Common myeloid progenitor, CD34-positive (primary cell): ENCODE measurements at regions not wholly inside any gene's neighbourhood (a gene's known extent, or its start where the extent isn't known, plus 50 kb on each side); places are given as distances from the start of the nearest gene placed in this dataset.
"Not testable (repeated sequence)": the region's sequence is repeated elsewhere in the genome, so short reads cannot be mapped to it uniquely, and the experiment has no call there.

Source experiments
- CTCF ChIA-PET: fragments of 350-600 bp; sonication (Branson Sonifier 250); formaldehyde crosslinking; loops from one replicate; lab custom pipeline; 2021; ENCODE audit warnings: antibody characterized with exemption; lab: Charles Lee
- POLR2A ChIA-PET: fragments of 350-600 bp; sonication (Branson Sonifier 250); formaldehyde crosslinking; loops from one replicate; lab custom pipeline; 2021; ENCODE audit warnings: antibody characterized with exemption; lab: Charles Lee
- DNase-seq, 3 donors: peaks; one replicate each; pipeline versions ENCODE4 v3.0.0 to v3.0.0-alpha.2; 2013
- H3K27ac ChIP-seq, 2 experiments: 1 replicate in 1 of 2; 2 replicates in 1 of 2; pipeline ENCODE4 v1.7.0; 2013; ENCODE audit warnings: inconsistent platforms in 2 of 2, low read length in 2 of 2, mild to moderate bottlenecking in 2 of 2, low read depth in 1 of 2, moderate library complexity in 1 of 2; ENCODE audit not compliant: severe bottlenecking in 2 of 2, insufficient read depth in 1 of 2, poor library complexity in 1 of 2
- H3K27me3 ChIP-seq, 5 experiments: replicated peaks in 2 of 5; 1 replicate in 3 of 5; 2 replicates in 2 of 5; pipeline versions ENCODE4 v1.6.1 to v1.7.0; 2013; ENCODE audit warnings: low read length in 4 of 5, mild to moderate bottlenecking in 2 of 5, moderate library complexity in 2 of 5, inconsistent platforms in 1 of 5; ENCODE audit not compliant: insufficient read depth in 5 of 5, control insufficient read depth in 4 of 5
- H3K36me3 ChIP-seq, 4 experiments: 1 replicate in 2 of 4; 2 replicates in 2 of 4; pipeline versions ENCODE4 v1.6.1 to v1.7.0; 2013; ENCODE audit warnings: low read length in 3 of 4, control low read depth in 1 of 4, mild to moderate bottlenecking in 1 of 4; ENCODE audit not compliant: control insufficient read depth in 4 of 4, insufficient read depth in 4 of 4
- H3K4me1 ChIP-seq, 4 experiments: 1 replicate in 3 of 4; 2 replicates in 1 of 4; pipeline versions ENCODE4 v1.6.1 to v1.7.1; 2013; ENCODE audit warnings: low read length in 3 of 4, mild to moderate bottlenecking in 3 of 4, control low read depth in 1 of 4, inconsistent platforms in 1 of 4, moderate library complexity in 1 of 4; ENCODE audit not compliant: control insufficient read depth in 4 of 4, insufficient read depth in 4 of 4; ENCODE audit errors: control extremely low read depth in 1 of 4
- H3K4me3 ChIP-seq, 7 experiments: 1 replicate in 4 of 7; 2 replicates in 3 of 7; pipeline versions ENCODE4 v1.5.1 to v1.7.0; 2013; ENCODE audit warnings: mild to moderate bottlenecking in 7 of 7, low read length in 6 of 7, moderate library complexity in 6 of 7, inconsistent platforms in 2 of 7, low read depth in 2 of 7, control low read depth in 1 of 7; ENCODE audit not compliant: insufficient read depth in 4 of 7, control insufficient read depth in 1 of 7; ENCODE audit errors: extremely low read depth in 1 of 7
- H3K9me3 ChIP-seq, 5 experiments: 1 replicate in 4 of 5; 2 replicates in 1 of 5; pipeline versions ENCODE4 v1.6.1 to v1.7.1; 2013; ENCODE audit warnings: low read length in 4 of 5, mild to moderate bottlenecking in 2 of 5, inconsistent platforms in 1 of 5, low read depth in 1 of 5, moderate library complexity in 1 of 5; ENCODE audit not compliant: control insufficient read depth in 4 of 5, insufficient read depth in 2 of 5; ENCODE audit errors: control extremely low read depth in 1 of 5
- WGBS: methylation state at CpG from one replicate; pipeline ENCODE4 v1.1.5; 2013; ENCODE audit not compliant: insufficient coverage; 5-methylcytosine and 5-hydroxymethylcytosine counted together

GRCh38 chr3:185995352-185995751, 57.5 kb upstream of the TRA2B start:
- WGBS: 100% methylated on average over 1 of the region's 3 CpGs
- ChIA-PET CTCF (interaction anchor here (0.8 to 3.0 kb wide), 5 partner anchors 12 to 318 kb away, joined by 3 to 12 read pairs (median 6); no protein-coding TSS in a partner anchor), POLR2A (no interaction called here)
- no peak overlapping the region for H3K4me3 ChIP-seq
- H3K4me1 ChIP-seq: no peaks in the 10 kb centered on the region
- H3K27me3 ChIP-seq: peaks cover 0 to 3% (median 0%) of the 10 kb centered on the region in 5 experiments
- H3K9me3 ChIP-seq: no peaks in the 10 kb centered on the region
- no peak overlapping the region for H3K27ac ChIP-seq
- DNase-seq: no peak
- H3K36me3 ChIP-seq: no peaks in the 10 kb centered on the region

DNA sequence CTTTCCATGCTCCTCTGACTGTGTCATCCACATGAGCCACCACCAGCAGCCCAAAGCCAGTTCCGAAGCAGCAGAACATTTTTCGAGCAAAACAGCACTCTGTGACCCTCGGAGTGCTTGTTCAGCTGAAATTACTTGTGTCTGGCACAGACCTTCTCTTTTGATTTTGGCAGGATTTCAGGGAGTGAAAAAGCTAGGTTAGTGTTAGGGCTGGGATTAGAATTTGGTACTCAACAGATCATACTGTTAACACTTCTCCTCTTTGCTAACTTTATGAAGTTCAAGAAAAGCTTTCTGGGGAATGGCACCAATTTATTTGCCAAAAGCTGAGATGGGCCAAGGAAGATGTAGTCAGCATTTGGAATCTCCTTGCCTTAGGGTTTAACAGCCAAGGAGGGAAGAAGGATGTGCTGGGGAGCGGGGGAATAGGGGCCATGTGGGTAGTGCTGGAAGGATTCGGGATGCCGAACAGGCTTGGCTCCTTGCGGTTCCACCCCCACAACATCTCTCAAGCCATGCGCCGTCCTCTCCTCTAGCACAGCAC, 55.1 kb upstream of the TRA2B start:
- no peak overlapping the region for H3K4me3 ChIP-seq

DNA sequence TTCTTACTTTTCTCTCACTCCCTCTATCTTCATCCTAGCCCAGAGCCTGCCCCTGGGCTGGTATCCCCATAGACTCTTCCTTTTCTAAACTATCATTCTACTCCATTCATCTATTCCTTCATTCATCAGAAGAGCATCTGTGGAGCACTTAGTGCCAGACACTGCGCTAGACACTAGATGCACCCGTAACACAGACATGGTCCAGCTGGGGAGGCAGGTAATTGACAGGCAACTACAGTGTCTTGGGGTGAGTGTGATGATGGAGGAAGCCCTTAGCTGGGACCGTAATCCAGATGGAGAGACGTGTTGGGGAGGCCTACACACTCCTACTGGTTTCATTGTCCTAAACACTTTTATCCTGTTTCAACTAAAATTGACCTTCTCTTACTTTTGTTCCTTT, 53.2 kb upstream of the TRA2B start:
- CTCF ChIA-PET: interaction anchor here (1.0 to 2.1 kb wide), 3 partner anchors 217 to 252 kb away, joined by 3 to 8 read pairs (median 3); no protein-coding TSS in a partner anchor
- POLR2A ChIA-PET, H3K27me3 ChIP-seq, DNase-seq, H3K4me3 ChIP-seq, H3K27ac ChIP-seq, H3K9me3 ChIP-seq, H3K36me3 ChIP-seq, H3K4me1 ChIP-seq: not testable (repeated sequence)
- WGBS: 93% methylated on average over 2 of the region's 4 CpGs

More for the DNA sequence above, 55.1 kb upstream of the TRA2B start:
- ChIA-PET CTCF (interaction anchor here (1.1 kb wide), 1 partner anchor 10 kb away, joined by 4 read pairs; no protein-coding TSS in a partner anchor), POLR2A (no interaction called here)
- Histone ChIP-seq H3K27ac (no peak overlapping the region), H3K36me3 (no peaks in the 10 kb centered on the region), H3K9me3 (no peaks in the 10 kb centered on the region), H3K4me1 (no peaks in the 10 kb centered on the region), H3K27me3 (peaks cover 0 to 3% (median 0%) of the 10 kb centered on the region in 5 experiments)
- DNase-seq: no peak
- WGBS: 100% methylated on average over 8 of the region's 9 CpGs

DNA sequence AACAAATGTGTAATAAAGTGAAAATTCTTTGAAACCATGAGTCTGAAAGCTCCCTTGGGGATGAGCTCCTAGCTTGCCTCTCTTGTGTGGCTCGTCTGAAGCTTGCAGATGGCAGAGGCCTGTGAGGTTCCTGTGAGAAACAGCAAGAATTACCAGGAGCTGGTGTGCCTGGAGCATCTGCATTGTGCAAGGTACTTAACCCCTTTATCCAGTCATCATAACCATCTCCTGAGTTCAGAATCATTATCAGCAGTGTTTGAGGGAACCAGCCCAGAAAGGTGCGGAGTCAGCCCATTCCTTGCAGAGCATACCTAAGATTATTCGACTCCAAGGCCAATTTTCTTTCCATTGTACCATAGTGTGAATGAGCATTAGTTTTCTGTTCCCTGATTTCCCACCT, 51.7 kb upstream of the TRA2B start:
- Histone ChIP-seq H3K4me1 (no peaks in the 10 kb centered on the region), H3K27ac (no peak overlapping the region), H3K36me3 (no peaks in the 10 kb centered on the region), H3K27me3 (peaks cover 0 to 3% (median 0%) of the 10 kb centered on the region in 5 experiments), H3K4me3 (no peak overlapping the region), H3K9me3 (no peaks in the 10 kb centered on the region)
- 97% methylated on average over 3 of the region's 3 CpGs for WGBS
- ChIA-PET CTCF (interaction anchor here (1.4 to 3.2 kb wide), 6 partner anchors 11 to 551 kb away, joined by 3 to 12 read pairs (median 6); no protein-coding TSS in a partner anchor), POLR2A (no interaction called here)
- no peak for DNase-seq

DNA sequence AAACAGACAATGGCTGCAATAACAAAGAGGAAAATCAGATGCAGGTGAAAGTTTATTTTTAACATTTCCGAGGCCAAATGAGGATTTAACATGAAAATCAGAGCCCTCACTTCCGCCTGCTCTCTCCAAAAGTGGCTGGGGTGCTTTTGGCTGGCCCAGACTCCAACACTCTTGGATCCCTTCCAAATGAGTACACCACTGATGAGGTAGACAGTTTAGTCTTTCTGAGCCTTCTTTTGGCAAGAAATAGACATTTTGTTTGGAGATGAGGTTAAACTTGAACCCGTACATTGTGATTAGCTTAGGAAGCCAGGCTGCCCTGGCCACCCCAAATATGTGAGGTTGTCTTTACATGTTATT, 51.0 kb upstream of the TRA2B start:
- ChIA-PET CTCF (interaction anchor here (0.6 to 3.2 kb wide), 11 partner anchors 10 to 553 kb away, joined by 3 to 12 read pairs (median 4); no protein-coding TSS in a partner anchor), POLR2A (no interaction called here)
- Histone ChIP-seq H3K27me3 (peaks cover 0 to 3% (median 0%) of the 10 kb centered on the region in 5 experiments), H3K27ac (no peak overlapping the region), H3K4me3 (no peak overlapping the region), H3K36me3 (no peaks in the 10 kb centered on the region), H3K9me3 (no peaks in the 10 kb centered on the region), H3K4me1 (peaks cover 0 to 2% (median under 1%) of the 10 kb centered on the region in 4 experiments)
- no peak for DNase-seq
- WGBS: 93% methylated on average over 3 of the region's 3 CpGs

DNA sequence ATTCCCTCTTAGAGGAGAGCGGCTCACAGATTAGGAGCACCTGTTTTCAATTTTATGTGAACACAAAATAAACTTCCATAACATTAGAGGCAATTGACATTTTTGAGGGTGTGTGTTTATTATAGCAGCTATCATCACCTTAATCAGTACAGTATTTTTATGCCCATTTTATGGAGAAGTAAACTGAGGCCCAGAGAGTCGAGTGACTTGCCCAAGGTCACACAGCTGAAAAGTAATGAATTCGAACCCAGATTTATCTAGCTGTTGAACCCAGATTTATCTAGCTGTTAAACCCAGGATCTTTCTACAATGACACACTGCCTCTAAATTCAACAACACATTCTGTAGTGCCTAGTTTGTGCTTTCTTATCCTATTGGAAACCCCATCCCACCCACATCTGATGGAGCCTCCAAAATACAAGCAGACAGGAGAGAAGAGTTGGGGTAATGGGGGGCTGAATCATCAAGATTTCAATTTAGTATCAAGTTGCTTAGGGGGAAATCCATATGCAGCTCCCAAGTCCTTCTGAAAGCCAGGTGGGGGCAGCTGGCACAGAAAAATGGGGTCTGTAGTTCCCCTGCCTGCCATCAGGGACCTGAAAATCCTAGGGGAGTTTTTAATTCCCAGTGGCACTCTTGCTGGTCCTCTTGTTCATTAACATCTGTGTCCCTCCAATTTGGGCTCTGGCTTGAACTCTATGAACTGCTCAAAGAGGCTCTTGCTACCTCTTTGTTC, 50.4 kb upstream of the TRA2B start:
- no peak for DNase-seq
- ChIA-PET CTCF (interaction anchor here (0.6 to 3.2 kb wide), 14 partner anchors 9 to 554 kb away, joined by 3 to 12 read pairs (median 4); no protein-coding TSS in a partner anchor), POLR2A (no interaction called here)
- no peak overlapping the region for H3K27ac ChIP-seq
- no peaks in the 10 kb centered on the region for H3K9me3 ChIP-seq
- H3K4me3 ChIP-seq: no peak overlapping the region
- peaks cover 0 to 3% (median 0%) of the 10 kb centered on the region in 5 experiments for H3K27me3 ChIP-seq
- WGBS: 100% methylated on average over 2 of the region's 3 CpGs
- H3K4me1 ChIP-seq: peaks cover 0 to 5% (median 2%) of the 10 kb centered on the region in 4 experiments
- H3K36me3 ChIP-seq: no peaks in the 10 kb centered on the region
